Right atrium auricular region (tissue), 2 donors: ENCODE measurements at regions not wholly inside any gene's neighbourhood (a gene's known extent, or its start where the extent isn't known, plus 50 kb on each side); places are given as distances from the start of the nearest gene placed in this dataset.
A peak's percentile ranks its signal among the peaks of the same experiment; 100 is the strongest.
"Not testable (repeated sequence)": the region's sequence is repeated elsewhere in the genome, so short reads cannot be mapped to it uniquely, and the experiment has no call there.

Experiments used
- DNase-seq: peaks from one replicate; pipeline ENCODE4 v3.0.0-alpha.2; 2019; ENCODE audit warnings: low spot score
- H3K27ac ChIP-seq, 2 donors: fragments of 200-600 bp; sonication (generic); 1 replicate in 1 of 2; 2 replicates in 1 of 2; pipeline ENCODE4 v1.5.1; 2016 to 2019
- H3K27me3 ChIP-seq, 2 donors: fragments of 200-600 bp; sonication (generic); one replicate each; pipeline versions ENCODE4 v1.5.1 to v1.6.0; 2017 to 2019
- H3K36me3 ChIP-seq: fragments of 200-600 bp; sonication (generic); one replicate; pipeline ENCODE4 v1.5.1; 2016
- H3K4me1 ChIP-seq, 2 donors: fragments of 200-600 bp; sonication (generic); one replicate each; pipeline versions ENCODE4 v1.5.1 to v1.6.0; 2017 to 2019
- H3K4me3 ChIP-seq, 2 donors: fragments of 200-600 bp; sonication (generic); 1 replicate in 1 of 2; 2 replicates in 1 of 2; pipeline ENCODE4 v1.5.1; 2017 to 2019; ENCODE audit warnings: mild to moderate bottlenecking in 1 of 2, moderate library complexity in 1 of 2
- H3K9me3 ChIP-seq, 2 donors: fragments of 200-600 bp; sonication (generic); one replicate each; pipeline ENCODE4 v1.5.1; 2019
- CTCF ChIP-seq, 2 donors: fragments of 200-600 bp; sonication (generic); IDR thresholded peaks; one replicate each; pipeline ENCODE4 v1.5.1; 2019; ENCODE audit warnings: antibody characterized with exemption in 2 of 2

- no peak for TF ChIP-seq CTCF (IDR thresholded peaks at IDR 0.05)
- Histone ChIP-seq H3K4me1 (peaks cover 0 to 39% of the 10 kb centered on the region in 2 donors), H3K9me3 (no peaks in the 10 kb centered on the region), H3K27ac (no peak overlapping the region), H3K27me3 (no peaks in the 10 kb centered on the region), H3K4me3 (no peak overlapping the region), H3K36me3 (no peaks in the 10 kb centered on the region)
- no peak for DNase-seq
These were observed 95.7 kb upstream of the SVIL start for GRCh38 chr10:29730458-29730857.

GRCh38 chr10:29728541-29729049, 93.8 kb upstream of the SVIL start:
- H3K36me3 ChIP-seq, result no peaks in the 10 kb centered on the region
- no peak for DNase-seq
- H3K27ac ChIP-seq, result peak overlapping the region in 1 of 2 donors; percentile 4
- H3K9me3 ChIP-seq, result no peaks in the 10 kb centered on the region
- no peak overlapping the region for H3K4me3 ChIP-seq
- H3K27me3 ChIP-seq, result no peaks in the 10 kb centered on the region
- no peak for TF ChIP-seq CTCF (IDR thresholded peaks at IDR 0.05)
- H3K4me1 ChIP-seq, result peaks cover 0 to 34% of the 10 kb centered on the region in 2 donors

- H3K9me3 ChIP-seq, H3K4me3 ChIP-seq, H3K27me3 ChIP-seq, H3K36me3 ChIP-seq, DNase-seq: not testable (repeated sequence)
- Histone ChIP-seq H3K4me1 (peaks cover 0 to 30% of the 10 kb centered on the region in 2 donors), H3K27ac (peak overlapping the region; percentile 65 to 78)
These were observed 91.2 kb upstream of the SVIL start for GRCh38 chr10:29725927-29726326.

- Histone ChIP-seq H3K27ac (peak overlapping the region; percentile 65 to 78), H3K4me3 (no peak overlapping the region), H3K36me3 (no peaks in the 10 kb centered on the region), H3K27me3 (no peaks in the 10 kb centered on the region), H3K9me3 (peaks cover 0 to 4% of the 10 kb centered on the region in 2 donors), H3K4me1 (peaks cover 0 to 30% of the 10 kb centered on the region in 2 donors)
- peak; percentile 68 for DNase-seq
- no peak for TF ChIP-seq CTCF (IDR thresholded peaks at IDR 0.05)
These were observed 90.5 kb upstream of the SVIL start for GRCh38 chr10:29725133-29725720.

GRCh38 chr10:29723726-29724125, 89.0 kb upstream of the SVIL start:
- H3K36me3 ChIP-seq, result no peaks in the 10 kb centered on the region
- H3K4me3 ChIP-seq, result no peak overlapping the region
- no peak for DNase-seq
- no peak for TF ChIP-seq CTCF (IDR thresholded peaks at IDR 0.05)
- H3K9me3 ChIP-seq, result peaks cover 0 to 11% of the 10 kb centered on the region in 2 donors
- peak overlapping the region; percentile 35 to 78 for H3K27ac ChIP-seq
- no peaks in the 10 kb centered on the region for H3K27me3 ChIP-seq
- peaks cover 0 to 33% of the 10 kb centered on the region in 2 donors for H3K4me1 ChIP-seq

- no peak overlapping the region for H3K4me3 ChIP-seq
- peak overlapping the region; percentile 35 to 78 for H3K27ac ChIP-seq
These were observed 88.0 kb upstream of the SVIL start for GRCh38 chr10:29722777-29723176.

More at GRCh38 chr10:29722777-29723176, 88.0 kb upstream of the SVIL start:
- no peak for DNase-seq
- Histone ChIP-seq H3K36me3 (no peaks in the 10 kb centered on the region), H3K27me3 (no peaks in the 10 kb centered on the region), H3K9me3 (peaks cover 0 to 11% of the 10 kb centered on the region in 2 donors), H3K4me1 (peaks cover 0 to 32% of the 10 kb centered on the region in 2 donors)
- TF ChIP-seq CTCF (IDR thresholded peaks at IDR 0.05), result no peak
